Mesenchymal stem cell (in vitro differentiated cells and primary cell): ENCODE measurements at regions not wholly inside any gene's neighbourhood (a gene's known extent, or its start where the extent isn't known, plus 50 kb on each side); places are given as distances from the start of the nearest gene placed in this dataset.
"Not testable (repeated sequence)": the region's sequence is repeated elsewhere in the genome, so short reads cannot be mapped to it uniquely, and the experiment has no call there.

ENCODE experiments used
- DNase-seq: peaks from one replicate; pipeline ENCODE4 v3.0.0-alpha.2; 2013
- H2AFZ ChIP-seq: one replicate; pipeline ENCODE4 v1.6.1; 2013; ENCODE audit warnings: low read depth, mild to moderate bottlenecking, control low read depth, inconsistent platforms, low read length, moderate library complexity
- H2AK5ac ChIP-seq: 2 replicates; pipeline ENCODE4 v1.6.1; 2013; ENCODE audit warnings: low read length, moderate library complexity, mild to moderate bottlenecking, inconsistent platforms; ENCODE audit not compliant: severe bottlenecking
- H2BK120ac ChIP-seq: one replicate; pipeline ENCODE4 v1.6.1; 2013; ENCODE audit warnings: low read depth, mild to moderate bottlenecking, inconsistent platforms, low read length, moderate library complexity
- H2BK12ac ChIP-seq, 2 experiments: one replicate each; pipeline ENCODE4 v1.6.1; 2013; ENCODE audit warnings: inconsistent platforms in 2 of 2, low read length in 2 of 2, mild to moderate bottlenecking in 2 of 2, moderate library complexity in 2 of 2, control low read depth in 1 of 2
- H2BK15ac ChIP-seq: one replicate; pipeline ENCODE4 v1.6.1; 2013; ENCODE audit warnings: mild to moderate bottlenecking, low read depth, inconsistent platforms; ENCODE audit not compliant: poor library complexity, severe bottlenecking
- H2BK5ac ChIP-seq: 2 replicates; pipeline ENCODE4 v1.6.1; 2013; ENCODE audit warnings: low read depth, mild to moderate bottlenecking, low read length, control low read depth, inconsistent platforms; ENCODE audit not compliant: poor library complexity, severe bottlenecking
- H3K14ac ChIP-seq, 2 experiments: one replicate each; pipeline ENCODE4 v1.6.1; 2013; ENCODE audit warnings: inconsistent platforms in 2 of 2, low read length in 2 of 2, control low read depth in 1 of 2, mild to moderate bottlenecking in 1 of 2, moderate library complexity in 1 of 2
- H3K18ac ChIP-seq, 2 experiments: one replicate each; pipeline ENCODE4 v1.6.1; 2013; ENCODE audit warnings: inconsistent platforms in 2 of 2, low read length in 2 of 2, control low read depth in 1 of 2, low read depth in 1 of 2, mild to moderate bottlenecking in 1 of 2
- H3K23ac ChIP-seq, 2 experiments: one replicate each; pipeline ENCODE4 v1.6.1; 2013; ENCODE audit warnings: inconsistent platforms in 2 of 2, low read length in 2 of 2, mild to moderate bottlenecking in 2 of 2, moderate library complexity in 2 of 2, control low read depth in 1 of 2
- H3K27ac ChIP-seq: 2 replicates; pipeline ENCODE4 v1.5.1; 2013; ENCODE audit warnings: mild to moderate bottlenecking, moderate library complexity, low read length, control low read depth, inconsistent platforms; ENCODE audit not compliant: poor library complexity, severe bottlenecking
- H3K27me3 ChIP-seq, 2 experiments: 2 replicates each; pipeline versions ENCODE4 v1.6.1 to v1.7.0; 2013; ENCODE audit warnings: low read length in 2 of 2, mild to moderate bottlenecking in 2 of 2, moderate library complexity in 2 of 2, control low read depth in 1 of 2, inconsistent platforms in 1 of 2; ENCODE audit not compliant: control insufficient read depth in 1 of 2, insufficient read depth in 1 of 2
- H3K36me3 ChIP-seq, 2 experiments: 2 replicates each; pipeline versions ENCODE4 v1.6.1 to v1.7.0; 2013; ENCODE audit warnings: low read length in 2 of 2, control low read depth in 1 of 2, inconsistent platforms in 1 of 2, low read depth in 1 of 2, mild to moderate bottlenecking in 1 of 2; ENCODE audit not compliant: insufficient read depth in 2 of 2, control insufficient read depth in 1 of 2
- H3K4ac ChIP-seq, 2 experiments: one replicate each; pipeline ENCODE4 v1.6.1; 2013; ENCODE audit warnings: inconsistent platforms in 2 of 2, low read length in 2 of 2, mild to moderate bottlenecking in 2 of 2, moderate library complexity in 2 of 2, control low read depth in 1 of 2, low read depth in 1 of 2
- H3K4me1 ChIP-seq: 2 replicates; pipeline ENCODE4 v1.6.1; 2013; ENCODE audit warnings: low read depth, low read length, control low read depth; ENCODE audit not compliant: control insufficient read depth, insufficient read depth
- H3K4me2 ChIP-seq: 2 replicates; pipeline ENCODE4 v1.6.1; 2013; ENCODE audit warnings: low read length, mild to moderate bottlenecking, inconsistent platforms; ENCODE audit not compliant: poor library complexity, severe bottlenecking
- H3K4me3 ChIP-seq, 2 experiments: 2 replicates each; pipeline versions ENCODE4 v1.5.1 to v1.7.0; 2013; ENCODE audit warnings: low read length in 2 of 2, mild to moderate bottlenecking in 2 of 2, control low read depth in 1 of 2, low read depth in 1 of 2; ENCODE audit not compliant: insufficient read depth in 1 of 2
- H3K79me1 ChIP-seq: replicated peaks from 2 replicates; pipeline ENCODE4 v1.6.1; 2013; ENCODE audit warnings: mild to moderate bottlenecking, control low read depth, low read length, inconsistent platforms; ENCODE audit not compliant: poor library complexity, severe bottlenecking
- H3K9ac ChIP-seq: 2 replicates; pipeline ENCODE4 v1.7.0; 2013; ENCODE audit warnings: mild to moderate bottlenecking, low read length, moderate library complexity
- H3K9me3 ChIP-seq: 2 replicates; pipeline ENCODE4 v1.7.0; 2013; ENCODE audit warnings: mild to moderate bottlenecking, low read length; ENCODE audit not compliant: control insufficient read depth
- H4K8ac ChIP-seq: one replicate; pipeline ENCODE4 v1.6.1; 2013; ENCODE audit warnings: inconsistent platforms, mild to moderate bottlenecking, low read length, moderate library complexity
- H4K91ac ChIP-seq: one replicate; pipeline ENCODE4 v1.6.1; 2013; ENCODE audit warnings: mild to moderate bottlenecking, low read length, inconsistent platforms
- WGBS: methylation state at CpG from one replicate; pipeline ENCODE4 v1.1.7; 2013; ENCODE audit warnings: mixed read lengths; 5-methylcytosine and 5-hydroxymethylcytosine counted together

GRCh38 chr14:46550836-46551235 lies 100.7 kb downstream of the RPL10L start:
- Histone ChIP-seq H2AFZ (no peak overlapping the region), H3K9me3 (peaks cover 8% of the 10 kb centered on the region), H3K14ac (no peak overlapping the region), H2AK5ac (no peak overlapping the region), H3K4me1 (no peaks in the 10 kb centered on the region), H3K27ac (no peak overlapping the region), H4K91ac (no peak overlapping the region), H3K4me3 (no peak overlapping the region), H3K79me1 (no peaks in the 10 kb centered on the region), H3K4me2 (no peak overlapping the region), H2BK15ac (no peak overlapping the region), H2BK5ac (no peak overlapping the region), H2BK120ac (no peak overlapping the region), H3K36me3 (no peaks in the 10 kb centered on the region), H3K27me3 (no peaks in the 10 kb centered on the region), H3K4ac (no peak overlapping the region), H3K9ac (no peak overlapping the region), H3K18ac (no peak overlapping the region), H3K23ac (no peak overlapping the region), H4K8ac (no peak overlapping the region), H2BK12ac (no peak overlapping the region)
- 98% methylated on average over 9 of the region's 9 CpGs for WGBS
- DNase-seq, result no peak

- Histone ChIP-seq H2AK5ac (no peak overlapping the region), H3K4me3 (no peak overlapping the region), H3K79me1 (no peaks in the 10 kb centered on the region), H2AFZ (no peak overlapping the region), H2BK12ac (no peak overlapping the region), H3K4me1 (no peaks in the 10 kb centered on the region), H3K27me3 (no peaks in the 10 kb centered on the region), H4K91ac (no peak overlapping the region), H4K8ac (no peak overlapping the region), H2BK120ac (no peak overlapping the region), H3K27ac (no peak overlapping the region), H3K9me3 (peaks cover 8% of the 10 kb centered on the region), H3K18ac (no peak overlapping the region), H3K4ac (no peak overlapping the region), H2BK15ac (no peak overlapping the region), H3K23ac (no peak overlapping the region), H3K36me3 (no peaks in the 10 kb centered on the region), H3K4me2 (no peak overlapping the region), H3K14ac (no peak overlapping the region), H2BK5ac (no peak overlapping the region), H3K9ac (no peak overlapping the region)
- WGBS, result no CpG with 5 or more reads among the region's 2 CpGs
- no peak for DNase-seq
These were observed 110.6 kb downstream of the RPL10L start for GRCh38 chr14:46540986-46541385.

- no peaks in the 10 kb centered on the region for H3K79me1 ChIP-seq
- H3K4me3 ChIP-seq, result no peak overlapping the region
- H3K9me3 ChIP-seq, result peaks cover 3% of the 10 kb centered on the region
- H3K27ac ChIP-seq, result no peak overlapping the region
- no peaks in the 10 kb centered on the region for H3K27me3 ChIP-seq
- no peak overlapping the region for H2AK5ac ChIP-seq
- H3K23ac ChIP-seq, result no peak overlapping the region
- no peak overlapping the region for H3K14ac ChIP-seq
- no peak overlapping the region for H3K18ac ChIP-seq
- H4K8ac ChIP-seq, result no peak overlapping the region
- no peak overlapping the region for H3K4ac ChIP-seq
- peaks cover 1% of the 10 kb centered on the region for H3K4me1 ChIP-seq
- no peak overlapping the region for H2BK120ac ChIP-seq
- no peak overlapping the region for H2AFZ ChIP-seq
- no peak overlapping the region for H2BK5ac ChIP-seq
- H3K9ac ChIP-seq, result no peak overlapping the region
- H3K36me3 ChIP-seq, result no peaks in the 10 kb centered on the region
- no peak for DNase-seq
- no peak overlapping the region for H2BK12ac ChIP-seq
- H3K4me2 ChIP-seq, result no peak overlapping the region
- H2BK15ac ChIP-seq, result no peak overlapping the region
- H4K91ac ChIP-seq, result no peak overlapping the region
These were observed 132.5 kb downstream of the RPL10L start for GRCh38 chr14:46519121-46519520.

- H2BK15ac ChIP-seq, H3K79me1 ChIP-seq, H3K4me2 ChIP-seq, H3K9ac ChIP-seq, H3K23ac ChIP-seq, H3K27ac ChIP-seq, H3K9me3 ChIP-seq, H2AK5ac ChIP-seq, DNase-seq, H2BK5ac ChIP-seq, H2BK120ac ChIP-seq, H2BK12ac ChIP-seq, H3K4me1 ChIP-seq, H3K14ac ChIP-seq, H3K36me3 ChIP-seq, H3K18ac ChIP-seq, H4K91ac ChIP-seq, H4K8ac ChIP-seq, H3K27me3 ChIP-seq, H3K4me3 ChIP-seq, H2AFZ ChIP-seq, H3K4ac ChIP-seq: not testable (repeated sequence)
- WGBS, result 98% methylated on average over 13 of the region's 13 CpGs
These were observed 142.8 kb downstream of the RPL10L start for GRCh38 chr14:46508752-46509151.
